ENCODE measurements at regions not wholly inside any gene's neighbourhood (a gene's known extent, or its start where the extent isn't known, plus 50 kb on each side); places are given as distances from the start of the nearest gene placed in this dataset.

GRCh38 chr2:191778041-191778440, 68.8 kb downstream of the CAVIN2 start:
- H3K27ac ChIP-seq (ENCODE audit: low read depth, low read length, poor library complexity, severe bottlenecking): no peak overlapping the region
- ChIA-PET POLR2A (no interaction called here), CTCF (ENCODE audit: unreplicated experiment) (no interaction called here)
- intact Hi-C loops (cut with micrococcal nuclease; ENCODE audit: unreplicated experiment): no loop called here
- H3K79me2 ChIP-seq (ENCODE audit: insufficient read depth, low read depth, low read length): no peaks in the 10 kb centered on the region
- TF ChIP-seq EZH2phosphoT487 (IDR thresholded peaks at IDR 0.05; ENCODE audit: borderline replicate concordance, low read depth, low read length): no peak
- TF ChIP-seq, protein P1, sequence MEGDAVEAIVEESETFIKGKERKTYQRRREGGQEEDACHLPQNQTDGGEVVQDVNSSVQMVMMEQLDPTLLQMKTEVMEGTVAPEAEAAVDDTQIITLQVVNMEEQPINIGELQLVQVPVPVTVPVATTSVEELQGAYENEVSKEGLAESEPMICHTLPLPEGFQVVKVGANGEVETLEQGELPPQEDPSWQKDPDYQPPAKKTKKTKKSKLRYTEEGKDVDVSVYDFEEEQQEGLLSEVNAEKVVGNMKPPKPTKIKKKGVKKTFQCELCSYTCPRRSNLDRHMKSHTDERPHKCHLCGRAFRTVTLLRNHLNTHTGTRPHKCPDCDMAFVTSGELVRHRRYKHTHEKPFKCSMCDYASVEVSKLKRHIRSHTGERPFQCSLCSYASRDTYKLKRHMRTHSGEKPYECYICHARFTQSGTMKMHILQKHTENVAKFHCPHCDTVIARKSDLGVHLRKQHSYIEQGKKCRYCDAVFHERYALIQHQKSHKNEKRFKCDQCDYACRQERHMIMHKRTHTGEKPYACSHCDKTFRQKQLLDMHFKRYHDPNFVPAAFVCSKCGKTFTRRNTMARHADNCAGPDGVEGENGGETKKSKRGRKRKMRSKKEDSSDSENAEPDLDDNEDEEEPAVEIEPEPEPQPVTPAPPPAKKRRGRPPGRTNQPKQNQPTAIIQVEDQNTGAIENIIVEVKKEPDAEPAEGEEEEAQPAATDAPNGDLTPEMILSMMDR (conservative IDR thresholded peaks at IDR 0.05; ENCODE audit: low read length): no peak
- no peak for DNase-seq (ENCODE audit: low spot score)
- no peak overlapping the region for H3K4me3 ChIP-seq (ENCODE audit: low read depth, low read length, poor library complexity, severe bottlenecking)
- H3K36me3 ChIP-seq (ENCODE audit: insufficient read depth, low read length): no peaks in the 10 kb centered on the region
- H3K9me3 ChIP-seq (ENCODE audit: low read length): no peaks in the 10 kb centered on the region
- no peak overlapping the region for H3K4me2 ChIP-seq (ENCODE audit: low read length)
- no peaks in the 10 kb centered on the region for H4K20me1 ChIP-seq (ENCODE audit: insufficient read depth, low read length)
- no peaks in the 10 kb centered on the region for H3K4me1 ChIP-seq (ENCODE audit: insufficient read depth, low read length, poor library complexity, severe bottlenecking)
- no TSS peak for BruUV-seq (replicated peaks)
- H2AFZ ChIP-seq (ENCODE audit: low read length): no peak overlapping the region
- no peaks in the 10 kb centered on the region for H3K9me2 ChIP-seq (ENCODE audit: insufficient read depth, low read length)

- no peak overlapping the region for H3K4me3 ChIP-seq (ENCODE audit: low read depth, low read length, poor library complexity, severe bottlenecking)
- no peak for DNase-seq (ENCODE audit: low spot score)
- H3K27ac ChIP-seq (ENCODE audit: low read depth, low read length, poor library complexity, severe bottlenecking): no peak overlapping the region
- H3K9me2 ChIP-seq (ENCODE audit: insufficient read depth, low read length): no peaks in the 10 kb centered on the region
- ChIA-PET CTCF (ENCODE audit: unreplicated experiment) (no interaction called here), POLR2A (no interaction called here)
- BruUV-seq (replicated peaks): no TSS peak
- TF ChIP-seq, protein P1 (conservative IDR thresholded peaks at IDR 0.05; ENCODE audit: low read length): no peak
- TF ChIP-seq EZH2phosphoT487 (IDR thresholded peaks at IDR 0.05; ENCODE audit: borderline replicate concordance, low read depth, low read length): no peak
- H3K36me3 ChIP-seq (ENCODE audit: insufficient read depth, low read length): no peaks in the 10 kb centered on the region
- intact Hi-C loops (cut with micrococcal nuclease; ENCODE audit: unreplicated experiment): no loop called here
- no peaks in the 10 kb centered on the region for H4K20me1 ChIP-seq (ENCODE audit: insufficient read depth, low read length)
- no peaks in the 10 kb centered on the region for H3K9me3 ChIP-seq (ENCODE audit: low read length)
- no peak overlapping the region for H3K4me2 ChIP-seq (ENCODE audit: low read length)
- H2AFZ ChIP-seq (ENCODE audit: low read length): no peak overlapping the region
- no peaks in the 10 kb centered on the region for H3K79me2 ChIP-seq (ENCODE audit: insufficient read depth, low read depth, low read length)
- H3K4me1 ChIP-seq (ENCODE audit: insufficient read depth, low read length, poor library complexity, severe bottlenecking): no peaks in the 10 kb centered on the region
These were observed 64.5 kb downstream of the CAVIN2 start for GRCh38 chr2:191782351-191782750.

GRCh38 chr2:191783416-191783815, 63.5 kb downstream of the CAVIN2 start:
- Histone ChIP-seq H3K4me2 (ENCODE audit: low read length) (no peak overlapping the region), H3K9me2 (ENCODE audit: insufficient read depth, low read length) (no peaks in the 10 kb centered on the region), H3K27ac (ENCODE audit: low read depth, low read length, poor library complexity, severe bottlenecking) (no peak overlapping the region), H3K79me2 (ENCODE audit: insufficient read depth, low read depth, low read length) (no peaks in the 10 kb centered on the region), H4K20me1 (ENCODE audit: insufficient read depth, low read length) (no peaks in the 10 kb centered on the region), H3K36me3 (ENCODE audit: insufficient read depth, low read length) (no peaks in the 10 kb centered on the region), H3K4me1 (ENCODE audit: insufficient read depth, low read length, poor library complexity, severe bottlenecking) (no peaks in the 10 kb centered on the region), H2AFZ (ENCODE audit: low read length) (no peak overlapping the region), H3K4me3 (ENCODE audit: low read depth, low read length, poor library complexity, severe bottlenecking) (no peak overlapping the region), H3K9me3 (ENCODE audit: low read length) (no peaks in the 10 kb centered on the region)
- ChIA-PET POLR2A (no interaction called here), CTCF (ENCODE audit: unreplicated experiment) (no interaction called here)
- peak; percentile 1 for DNase-seq (ENCODE audit: low spot score)
- intact Hi-C loops (cut with micrococcal nuclease; ENCODE audit: unreplicated experiment): no loop called here
- TF ChIP-seq, protein P1 (conservative IDR thresholded peaks at IDR 0.05; ENCODE audit: low read length): no peak
- no peak for TF ChIP-seq EZH2phosphoT487 (IDR thresholded peaks at IDR 0.05; ENCODE audit: borderline replicate concordance, low read depth, low read length)
- BruUV-seq (replicated peaks): no TSS peak
